ENCODE measurements at regions not wholly inside any gene's neighbourhood (a gene's known extent, or its start where the extent isn't known, plus 50 kb on each side); places are given as distances from the start of the nearest gene placed in this dataset.

DNA sequence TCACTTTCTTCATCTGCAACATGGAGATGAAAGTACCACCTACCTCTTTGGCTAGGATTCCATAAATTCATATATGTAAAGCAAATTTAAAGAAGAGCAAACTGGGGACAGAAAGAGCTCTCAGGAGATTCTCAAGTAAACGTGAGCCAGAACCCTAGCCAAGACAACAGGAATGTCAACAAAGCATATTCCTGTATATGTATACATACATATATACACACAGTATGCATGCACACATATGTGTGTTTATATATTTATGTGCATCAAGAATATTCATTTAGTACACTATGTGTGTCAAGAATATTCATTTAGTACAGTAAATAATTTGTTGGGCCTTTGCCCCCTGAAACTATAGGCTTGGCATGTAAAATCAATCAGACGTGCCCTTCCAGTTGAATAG lies 574.4 kb upstream of the KLHL29 start:
- DNase-seq: no peak

DNA sequence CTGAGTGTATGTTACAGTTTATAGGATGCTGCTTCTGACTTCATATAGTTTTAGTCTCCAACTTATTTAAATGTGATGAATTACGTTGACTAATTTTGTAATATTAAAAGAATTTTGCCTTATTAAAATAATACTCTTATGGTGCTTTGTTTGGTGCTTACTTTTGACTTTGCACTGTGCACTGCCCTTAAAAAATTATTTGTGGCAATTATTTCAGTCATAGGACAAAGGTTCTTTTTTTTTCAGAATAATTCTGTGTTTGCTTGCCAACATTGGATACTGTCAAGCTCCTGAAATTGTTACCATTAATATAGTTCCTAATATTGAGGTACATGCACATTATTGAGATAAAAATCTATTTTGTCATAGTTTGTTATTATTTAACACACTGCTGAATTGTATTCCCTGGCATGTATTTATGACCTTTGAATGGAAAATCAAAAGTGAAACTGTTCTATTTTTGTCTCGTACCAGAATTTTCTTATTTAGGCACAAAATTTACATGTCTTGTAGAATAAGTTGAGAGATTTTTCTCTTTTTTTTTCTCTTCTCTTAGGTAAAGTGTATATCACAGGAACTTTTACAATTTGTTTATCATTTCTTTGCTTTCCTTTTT lies 572.8 kb upstream of the KLHL29 start:
- no peak for DNase-seq

DNA sequence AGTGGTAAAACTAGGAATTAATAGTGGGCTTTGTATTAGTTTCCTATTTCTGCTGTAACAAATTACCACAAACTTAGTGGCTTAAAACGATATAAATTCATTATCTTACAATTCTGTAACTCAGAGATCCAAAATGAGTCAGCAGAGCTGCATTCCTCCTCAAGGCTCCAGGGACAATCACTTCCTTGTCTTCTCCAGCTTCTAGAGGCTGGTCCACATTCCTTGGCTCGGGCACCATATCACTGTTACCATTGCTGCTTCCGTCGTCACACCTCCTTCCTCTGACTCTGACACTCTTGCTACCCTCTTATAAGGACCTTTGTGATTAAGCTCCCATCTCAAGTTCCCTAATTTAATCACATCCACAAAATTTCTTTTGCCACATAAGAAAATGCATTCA lies 567.8 kb upstream of the KLHL29 start:
- DNase-seq: no peak

DNA sequence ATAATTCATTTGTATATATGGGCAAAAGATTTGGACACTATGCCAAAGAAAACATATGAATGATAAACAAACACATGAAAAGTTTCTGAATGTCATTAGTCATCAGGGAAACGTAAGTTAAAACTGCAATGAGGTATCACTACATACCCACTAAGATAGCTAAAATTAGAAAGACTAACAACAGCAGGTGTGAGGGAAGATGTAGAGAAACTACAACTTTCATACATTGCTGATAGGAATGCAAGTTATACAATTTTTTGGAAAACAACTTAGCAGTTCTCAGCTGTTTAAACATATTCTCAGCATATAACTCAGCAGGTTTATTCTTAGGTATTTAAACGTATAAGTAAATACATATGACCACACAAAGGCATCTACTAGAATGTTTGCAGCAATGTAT lies 563.5 kb upstream of the KLHL29 start:
- no peak for DNase-seq

DNA sequence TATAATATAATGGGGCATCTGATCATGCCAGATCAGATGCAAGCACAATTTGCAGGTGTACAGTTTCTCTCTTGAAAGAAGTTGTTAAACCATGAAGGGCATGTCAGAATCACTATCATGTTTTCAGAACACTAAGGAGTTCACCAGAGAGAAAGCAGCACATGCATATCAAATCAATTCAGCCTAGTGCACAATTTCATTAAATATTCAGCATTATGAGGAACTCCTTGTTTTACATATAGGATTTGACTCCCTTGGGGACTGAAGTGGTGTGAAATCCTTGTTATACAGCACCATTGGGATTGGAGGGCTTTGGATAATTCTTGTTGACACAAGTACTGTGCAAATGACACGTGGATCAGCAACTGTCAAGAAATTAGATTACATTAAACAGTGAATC lies 562.1 kb upstream of the KLHL29 start:
- DNase-seq: peak; percentile 52

DNA sequence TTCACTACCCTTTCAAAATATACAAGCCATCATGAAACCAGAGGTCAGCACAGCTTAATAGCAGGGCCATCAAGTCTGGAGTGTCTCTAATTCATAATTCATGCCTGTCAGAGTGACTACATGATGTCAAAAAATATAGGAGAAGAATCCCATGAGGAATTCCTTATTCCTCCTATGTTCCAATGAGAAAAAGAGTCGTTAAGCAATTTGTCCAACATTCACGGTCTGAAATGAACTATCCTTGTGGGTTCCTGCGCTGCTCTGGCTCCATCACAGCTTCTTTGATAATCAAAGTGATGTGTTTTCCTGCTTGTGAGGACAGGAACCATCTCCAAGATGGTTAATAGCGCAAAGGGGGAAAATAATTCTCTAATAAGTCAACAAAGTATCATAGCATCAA lies 560.4 kb upstream of the KLHL29 start:
- DNase-seq: no peak

DNA sequence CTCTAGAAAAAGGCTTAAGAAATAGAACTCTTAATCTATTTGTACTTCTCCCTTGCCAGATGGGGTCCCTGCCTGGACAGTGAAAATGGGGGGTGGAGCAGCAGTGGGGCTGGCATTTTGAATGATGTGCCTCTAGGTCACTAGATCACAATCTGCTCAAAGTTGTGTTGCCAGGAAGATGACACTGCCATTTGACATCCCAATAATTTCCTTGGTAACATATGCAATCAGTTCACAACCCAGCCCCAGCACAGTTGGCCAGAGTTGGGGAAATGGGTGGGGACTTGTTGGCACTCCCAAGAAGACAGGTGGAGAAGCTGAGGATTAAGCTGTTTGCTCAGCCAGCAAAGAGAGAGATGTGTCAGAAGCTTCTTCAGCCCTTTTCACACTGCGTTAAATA lies 558.3 kb upstream of the KLHL29 start:
- DNase-seq: peak; percentile 87

DNA sequence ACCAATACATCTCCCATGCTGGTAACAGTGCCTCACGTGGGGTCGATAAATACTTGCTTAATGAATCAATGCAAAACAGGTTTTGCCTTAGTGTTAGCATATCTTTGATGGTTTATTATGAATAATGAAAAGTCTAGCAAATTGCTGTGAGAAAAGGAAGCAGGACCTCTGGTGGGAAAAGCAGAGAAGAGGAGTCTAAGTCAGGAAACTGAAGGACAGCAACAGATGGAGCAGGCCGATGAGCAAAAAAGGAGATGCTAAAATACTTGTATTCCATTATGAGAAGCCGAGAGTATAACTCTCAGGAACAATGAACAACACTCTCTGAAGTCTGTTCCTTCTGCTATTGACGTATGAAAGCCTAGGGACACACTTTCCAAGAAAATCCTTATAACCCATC lies 555.2 kb upstream of the KLHL29 start:
- no peak for DNase-seq

DNA sequence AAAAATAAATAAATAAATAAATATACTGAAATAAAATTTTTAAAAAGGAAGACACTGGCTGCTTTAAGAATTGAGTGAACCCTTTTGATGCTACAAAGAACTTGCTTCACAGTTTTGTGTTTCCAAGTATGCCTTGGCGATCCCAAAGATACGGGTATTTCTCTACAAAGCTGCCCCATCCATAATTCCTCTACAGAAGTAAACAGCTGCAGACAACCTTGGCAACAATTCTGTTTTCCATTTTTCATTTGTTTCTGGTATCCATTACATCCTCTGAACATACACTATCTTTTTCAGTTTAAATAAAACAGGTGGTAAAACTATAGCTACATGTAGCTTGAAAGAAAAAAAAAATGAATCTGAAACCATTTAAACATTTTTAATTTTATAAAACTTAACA lies 552.8 kb upstream of the KLHL29 start:
- no peak for DNase-seq

DNA sequence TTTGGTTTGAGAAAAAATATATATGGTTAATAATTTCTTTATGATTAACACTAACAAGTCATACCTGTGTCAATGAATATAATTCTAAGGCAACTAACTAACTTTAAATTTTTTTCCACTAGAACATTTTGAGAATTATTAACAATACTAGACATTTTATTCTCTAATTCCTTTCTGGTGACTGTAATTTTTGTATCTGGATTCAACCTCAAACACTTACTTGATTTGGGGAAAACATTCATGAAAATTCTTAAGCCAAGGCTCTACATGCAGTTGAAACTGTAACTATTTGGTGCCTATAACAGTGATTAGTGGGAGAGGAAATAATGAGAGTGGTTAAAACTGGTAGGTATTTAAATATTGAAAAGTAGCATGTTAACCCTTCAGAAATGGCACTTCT lies 546.5 kb upstream of the KLHL29 start:
- DNase-seq: no peak

DNA sequence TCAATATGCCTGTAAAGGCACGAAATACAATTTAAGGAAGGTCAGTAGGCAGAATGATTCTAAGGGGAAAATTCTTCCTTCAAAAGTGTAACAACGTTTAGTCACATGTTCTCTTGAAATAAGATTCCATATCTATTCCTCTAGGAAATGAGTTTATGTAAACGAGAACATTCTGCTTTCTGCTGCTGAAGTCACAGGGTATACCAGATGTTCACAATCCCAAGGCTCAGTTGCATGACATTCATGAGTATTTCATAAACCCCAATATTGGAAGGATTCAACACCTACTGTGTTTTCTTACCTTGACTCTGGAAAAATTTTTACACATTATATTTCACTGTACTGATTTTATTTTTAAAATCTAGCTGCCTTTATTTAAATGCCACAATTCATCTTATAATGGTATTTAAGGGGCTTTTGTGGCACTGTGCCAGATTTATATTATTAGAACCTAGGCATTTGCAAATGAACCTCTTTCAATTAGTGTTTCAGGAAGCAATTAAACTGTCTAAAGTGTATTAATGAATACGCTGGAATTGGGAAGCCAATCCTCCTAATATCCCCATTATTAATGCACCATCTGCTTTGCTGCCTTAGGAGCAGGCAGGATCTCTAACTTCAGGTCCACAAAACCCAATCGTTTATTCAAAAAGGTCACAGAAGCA lies 542.6 kb upstream of the KLHL29 start:
- DNase-seq: peak; percentile 48

DNA sequence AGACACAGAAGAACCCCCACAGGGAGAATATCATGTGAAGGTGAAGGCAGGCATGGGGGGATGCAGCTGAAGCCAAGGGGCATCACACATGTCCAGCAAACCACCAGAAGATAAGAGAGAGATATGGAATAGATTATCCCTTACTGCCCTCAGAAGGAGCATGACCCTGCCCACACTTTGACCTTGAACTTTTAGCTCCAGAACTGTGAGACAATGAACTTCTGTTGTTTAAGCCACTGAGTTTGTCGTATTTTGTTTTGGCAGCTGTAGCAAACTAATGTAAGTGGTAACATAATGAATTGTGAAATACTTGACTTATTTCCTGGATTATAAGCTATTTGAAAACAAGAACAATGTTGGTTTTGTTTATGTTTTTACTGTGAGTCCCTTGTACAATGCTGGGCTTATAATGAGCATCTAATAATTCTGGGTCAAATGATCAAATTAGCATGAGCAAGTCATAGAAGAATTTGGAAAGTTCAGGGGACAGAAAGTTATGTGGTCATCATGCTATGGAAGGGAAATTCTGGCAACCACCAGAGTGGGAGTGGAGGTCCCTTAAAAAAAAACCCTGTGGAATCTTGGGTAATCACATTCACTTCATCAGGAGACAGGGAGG lies 541.0 kb upstream of the KLHL29 start:
- DNase-seq: no peak

DNA sequence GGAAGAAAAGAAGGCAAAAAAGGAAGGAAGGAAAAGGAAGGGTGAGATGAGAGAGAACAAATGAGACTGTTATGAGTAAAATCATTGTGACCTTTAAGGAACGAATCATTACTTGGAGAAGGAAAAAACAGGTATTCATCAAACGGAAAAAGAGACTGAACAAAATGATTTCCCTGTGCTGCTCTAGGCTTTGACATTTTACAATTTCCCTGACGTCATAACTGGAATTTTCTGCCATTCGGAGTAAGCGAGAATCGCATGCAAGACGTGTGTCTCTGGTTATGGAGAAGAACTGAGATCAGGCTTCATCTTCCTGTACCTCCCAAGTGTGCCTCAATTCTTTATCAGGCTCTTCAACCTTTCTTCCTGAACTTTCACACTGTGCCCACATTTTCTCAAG lies 534.7 kb upstream of the KLHL29 start:
- DNase-seq: no peak

DNA sequence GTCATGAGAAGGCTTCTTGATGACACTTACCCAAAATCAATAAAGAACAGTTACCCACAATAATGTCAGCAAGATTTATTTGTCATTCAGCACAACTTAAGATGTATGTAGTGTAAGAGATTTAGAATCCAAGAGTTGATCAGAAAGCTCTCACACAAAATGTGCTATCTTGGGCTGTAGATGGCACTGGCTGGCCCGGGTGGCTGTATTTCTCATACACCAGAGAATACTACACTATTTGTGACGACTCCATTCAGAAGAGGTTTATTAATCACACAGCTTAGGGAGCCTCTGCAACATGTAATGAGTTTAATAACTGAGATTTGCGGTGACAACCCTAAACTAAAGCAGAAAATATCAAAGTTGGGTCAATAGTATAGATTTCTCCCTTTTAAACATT lies 530.4 kb upstream of the KLHL29 start:
- no peak for DNase-seq

DNA sequence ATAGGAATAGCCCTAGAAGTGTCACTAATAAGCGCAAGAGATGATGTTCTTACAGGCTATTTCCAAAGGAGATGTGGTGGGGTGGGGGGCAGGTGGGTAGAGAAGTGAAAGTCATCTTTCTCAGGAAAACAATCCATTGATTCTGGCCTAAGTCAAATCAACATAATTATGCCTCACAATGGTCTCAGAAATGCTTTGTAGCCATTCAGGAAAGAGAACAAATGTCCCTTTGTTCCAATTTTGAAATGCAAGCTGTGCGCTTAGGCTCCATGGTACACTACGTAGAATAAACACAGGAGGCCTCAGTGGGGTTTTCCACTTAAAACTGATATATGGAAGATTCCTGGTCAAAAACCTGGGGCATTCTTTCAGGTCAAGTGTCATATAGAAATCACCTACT lies 529.9 kb upstream of the KLHL29 start:
- no peak for DNase-seq

DNA sequence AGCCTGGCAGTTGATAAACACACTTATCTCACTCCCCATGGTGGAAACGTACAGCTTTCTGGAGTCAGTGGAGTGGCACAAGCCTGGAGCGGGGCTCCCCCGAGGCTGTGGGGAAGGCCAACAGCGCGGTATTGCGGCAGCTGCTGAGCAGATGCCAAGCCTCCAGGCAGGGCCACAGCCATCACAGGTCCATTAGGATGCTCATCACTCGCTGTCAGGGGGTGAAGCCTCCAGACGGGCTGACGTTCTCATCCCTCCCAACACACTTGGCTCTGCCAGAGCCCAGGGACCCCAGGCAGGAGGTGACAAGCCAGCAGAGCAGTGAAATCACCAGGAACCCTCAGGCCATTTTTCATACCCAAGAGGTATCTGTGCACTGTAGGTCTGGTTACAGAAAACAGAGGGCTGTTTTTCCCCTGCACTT lies 529.2 kb upstream of the KLHL29 start:
- DNase-seq: no peak

DNA sequence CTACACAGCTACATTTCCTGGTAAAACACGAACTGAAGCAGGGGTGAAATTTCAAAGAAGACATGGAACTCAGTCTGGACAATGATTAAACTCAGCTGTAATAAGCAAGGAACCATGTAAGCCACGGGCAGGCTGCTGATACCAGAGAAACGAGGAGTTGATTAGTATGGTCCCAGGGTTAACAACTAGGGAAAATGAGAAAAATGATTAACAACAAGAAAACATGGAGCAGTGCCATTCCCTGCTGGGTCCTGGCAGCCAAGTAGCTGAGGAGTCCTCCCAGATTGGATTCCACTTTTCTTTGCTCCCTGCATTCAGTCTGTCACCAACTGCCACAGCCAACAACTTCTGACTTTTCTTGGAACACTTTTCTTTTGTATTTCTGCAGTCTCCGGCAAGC lies 517.0 kb upstream of the KLHL29 start:
- no peak for DNase-seq

DNA sequence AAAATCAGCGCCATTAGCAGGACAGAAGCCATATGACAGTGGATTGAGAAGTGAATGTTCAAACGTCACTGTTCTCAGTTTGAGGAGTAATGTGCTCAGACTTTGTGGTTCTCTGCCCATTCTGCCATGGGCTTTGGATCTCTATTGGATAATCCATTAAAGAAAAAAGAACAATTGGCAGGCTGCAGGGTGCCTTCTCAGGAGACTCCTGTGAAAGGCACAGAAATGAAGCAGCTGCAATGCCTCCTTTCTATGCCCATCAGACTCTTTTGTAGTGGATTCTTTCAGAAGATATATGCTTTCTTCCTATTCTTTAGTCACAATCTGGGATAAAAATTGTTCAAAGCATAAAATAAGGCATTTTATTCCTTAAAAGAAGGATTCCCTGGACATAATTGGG lies 506.9 kb upstream of the KLHL29 start:
- DNase-seq: no peak

DNA sequence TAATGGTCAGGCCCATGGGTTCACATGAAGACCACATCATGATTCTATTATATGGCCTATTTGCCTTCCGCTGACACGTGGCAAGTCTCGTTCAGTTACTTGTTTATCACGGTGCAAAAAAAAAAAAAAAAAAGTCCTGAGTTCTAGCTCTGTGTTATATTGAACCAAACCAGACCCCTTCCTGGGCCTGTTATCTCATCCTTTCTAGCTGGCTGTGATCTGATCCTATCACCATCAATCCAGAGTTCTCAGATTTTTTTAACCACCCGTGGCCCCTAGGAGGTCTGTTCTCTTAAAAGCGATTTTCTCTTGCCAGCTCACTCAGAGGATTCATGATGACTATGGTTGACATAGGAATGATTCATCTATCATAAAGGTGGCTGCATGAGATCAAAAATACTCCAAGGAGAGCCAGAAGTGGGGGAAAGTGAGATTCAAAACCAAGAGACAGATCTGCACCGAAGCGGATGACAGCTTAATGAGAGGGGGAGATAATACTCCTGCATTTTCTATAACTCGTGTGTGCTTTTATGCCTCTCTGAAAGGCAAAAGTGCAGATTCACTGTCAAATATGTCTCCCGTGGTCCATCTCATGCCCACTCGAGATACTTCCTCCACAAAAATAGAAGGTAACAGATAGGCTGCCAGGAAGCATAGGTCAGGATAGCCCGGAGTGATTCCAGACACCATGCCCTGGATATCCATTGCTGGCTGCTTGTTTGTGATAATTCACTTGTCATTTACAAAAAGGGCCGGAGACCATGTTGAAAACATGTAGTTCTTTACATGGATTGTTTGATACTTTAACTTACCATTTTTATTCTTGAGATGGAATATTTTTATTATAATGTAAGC lies 505.7 kb upstream of the KLHL29 start:
- DNase-seq: no peak

DNA sequence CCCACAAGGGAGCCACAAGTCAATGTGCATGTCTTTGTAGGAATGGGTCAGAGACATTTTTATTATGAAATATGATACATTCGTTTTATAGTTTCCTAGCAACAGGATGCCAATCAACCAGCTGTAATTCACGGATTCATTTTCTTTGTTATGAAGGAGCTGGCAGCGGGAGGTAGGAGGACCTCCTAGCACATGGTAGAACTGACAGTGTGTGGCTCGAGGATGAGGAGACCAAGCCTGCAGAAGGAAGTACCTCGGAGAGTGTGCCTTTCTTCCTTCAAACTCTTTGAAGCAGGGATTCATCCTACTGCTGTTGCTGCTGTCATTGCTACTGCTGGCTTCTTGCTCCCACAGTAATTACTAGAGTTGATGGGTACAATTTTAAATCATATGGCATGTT lies 504.8 kb upstream of the KLHL29 start:
- DNase-seq: no peak

DNA sequence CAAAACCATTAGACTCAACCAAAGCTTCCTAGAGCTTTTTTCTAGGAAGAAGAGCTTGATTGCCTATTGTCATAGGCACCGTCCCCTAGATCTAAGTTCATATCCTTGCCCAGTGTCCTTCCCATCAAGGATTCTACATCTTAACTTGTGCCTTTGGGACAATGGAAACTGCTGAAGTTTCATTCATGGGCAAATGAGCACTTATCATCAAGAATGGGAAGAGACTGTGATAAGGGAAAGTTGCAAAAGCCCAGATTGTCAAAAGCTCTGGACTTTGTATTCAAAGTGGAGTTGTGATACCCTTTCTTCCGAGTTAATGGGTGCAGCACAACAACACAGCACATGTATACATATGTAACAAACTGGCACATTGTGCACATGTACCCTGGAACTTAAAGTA lies 503.0 kb upstream of the KLHL29 start:
- no peak for DNase-seq

DNA sequence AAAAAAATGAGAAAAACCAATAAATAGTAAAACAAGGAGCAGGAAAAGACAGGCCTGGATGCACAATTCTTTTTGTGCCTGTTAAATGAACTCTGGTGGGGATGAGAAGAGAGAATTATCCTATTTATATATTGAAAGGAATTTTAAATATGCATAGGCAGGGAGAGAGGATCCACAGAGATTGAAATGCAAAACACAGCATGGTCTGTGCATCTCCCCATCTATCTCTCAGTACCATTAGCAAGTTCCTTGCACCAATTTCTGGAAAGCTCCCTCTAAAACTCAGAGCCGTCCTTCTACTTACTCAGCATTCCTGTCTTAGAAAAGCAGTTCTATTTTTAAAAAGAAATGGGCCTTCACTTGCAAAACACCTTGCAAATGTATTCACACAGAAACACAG lies 502.3 kb upstream of the KLHL29 start:
- no peak for DNase-seq

DNA sequence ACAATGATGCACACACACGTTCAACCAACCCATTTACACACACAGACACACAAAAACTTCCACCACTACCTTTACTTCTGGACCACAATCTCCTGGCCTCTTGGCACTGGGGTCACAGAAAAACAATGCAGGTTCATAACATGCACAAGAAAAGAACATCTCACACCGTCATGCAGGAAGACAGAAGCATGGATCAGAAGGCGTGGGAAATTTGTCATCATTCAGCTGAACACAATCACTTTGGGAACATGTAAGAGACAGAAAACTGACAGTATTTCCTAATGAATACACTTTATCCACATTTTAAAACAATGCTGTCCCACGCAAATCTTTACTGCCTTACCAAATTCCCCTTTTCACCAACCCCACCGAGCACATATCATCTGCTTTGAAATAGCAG lies 501.9 kb upstream of the KLHL29 start:
- no peak for DNase-seq

DNA sequence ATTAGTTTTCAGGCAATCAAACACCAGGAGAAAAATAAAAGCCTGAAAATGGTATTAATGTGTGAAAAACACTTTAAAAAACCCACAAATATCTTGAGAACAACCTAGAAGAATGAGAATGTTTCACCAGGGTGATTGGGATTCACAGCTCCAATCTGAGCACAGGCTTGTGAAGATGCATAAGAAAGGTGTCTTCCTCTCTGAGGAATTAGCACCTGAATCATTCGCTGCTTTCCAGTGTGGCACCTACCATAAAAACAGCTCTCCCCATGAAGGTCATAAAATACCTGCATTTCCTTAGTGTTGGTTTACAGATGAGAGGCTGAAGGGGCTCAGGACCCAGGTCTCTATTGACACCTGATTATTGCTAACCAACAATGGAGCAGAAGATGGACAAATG lies 499.7 kb upstream of the KLHL29 start:
- no peak for DNase-seq
